PC-3 (cell line): ENCODE measurements at regions not wholly inside any gene's neighbourhood (a gene's known extent, or its start where the extent isn't known, plus 50 kb on each side); places are given as distances from the start of the nearest gene placed in this dataset.

ENCODE experiments used
- EZH2 ChIP-seq: fragments of 300-600 bp; sonication (generic); IDR thresholded peaks from one replicate; pipeline ENCODE4 v1.6.1; 2017; ENCODE audit warnings: antibody characterized with exemption, mild to moderate bottlenecking, low read length; ENCODE audit not compliant: unreplicated experiment
- TF ChIP-seq, protein P1 (sequence below): fragments of 300-600 bp; sonication (generic); conservative IDR thresholded peaks from 2 replicates; pipeline ENCODE4 v1.5.1; 2017; ENCODE audit warnings: antibody characterized with exemption, low read depth, mild to moderate bottlenecking, low read length

- TF ChIP-seq, protein P1, sequence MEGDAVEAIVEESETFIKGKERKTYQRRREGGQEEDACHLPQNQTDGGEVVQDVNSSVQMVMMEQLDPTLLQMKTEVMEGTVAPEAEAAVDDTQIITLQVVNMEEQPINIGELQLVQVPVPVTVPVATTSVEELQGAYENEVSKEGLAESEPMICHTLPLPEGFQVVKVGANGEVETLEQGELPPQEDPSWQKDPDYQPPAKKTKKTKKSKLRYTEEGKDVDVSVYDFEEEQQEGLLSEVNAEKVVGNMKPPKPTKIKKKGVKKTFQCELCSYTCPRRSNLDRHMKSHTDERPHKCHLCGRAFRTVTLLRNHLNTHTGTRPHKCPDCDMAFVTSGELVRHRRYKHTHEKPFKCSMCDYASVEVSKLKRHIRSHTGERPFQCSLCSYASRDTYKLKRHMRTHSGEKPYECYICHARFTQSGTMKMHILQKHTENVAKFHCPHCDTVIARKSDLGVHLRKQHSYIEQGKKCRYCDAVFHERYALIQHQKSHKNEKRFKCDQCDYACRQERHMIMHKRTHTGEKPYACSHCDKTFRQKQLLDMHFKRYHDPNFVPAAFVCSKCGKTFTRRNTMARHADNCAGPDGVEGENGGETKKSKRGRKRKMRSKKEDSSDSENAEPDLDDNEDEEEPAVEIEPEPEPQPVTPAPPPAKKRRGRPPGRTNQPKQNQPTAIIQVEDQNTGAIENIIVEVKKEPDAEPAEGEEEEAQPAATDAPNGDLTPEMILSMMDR: no peak
- TF ChIP-seq EZH2: no peak
These were observed 314.0 kb downstream of the PIK3R1 start for GRCh38 chr5:68529581-68529980.
